ENCODE measurements at regions not wholly inside any gene's neighbourhood (a gene's known extent, or its start where the extent isn't known, plus 50 kb on each side); places are given as distances from the start of the nearest gene placed in this dataset.

- DNase-seq (ENCODE audit: low read depth), result no peak
Observed at GRCh38 chr12:25058012-25058411, 109.1 kb upstream of the BCAT1 start.

- no peak for DNase-seq (ENCODE audit: low read depth)
Observed at GRCh38 chr12:25056486-25057130, 107.7 kb upstream of the BCAT1 start.

- DNase-seq (ENCODE audit: low read depth), result no peak
Observed at GRCh38 chr12:25056011-25056410, 107.1 kb upstream of the BCAT1 start.

GRCh38 chr12:25054783-25055144 lies 105.9 kb upstream of the BCAT1 start:
- no peak for DNase-seq (ENCODE audit: low read depth)

- DNase-seq (ENCODE audit: low read depth), result no peak
Observed at GRCh38 chr12:25054076-25054782, 105.3 kb upstream of the BCAT1 start.

GRCh38 chr12:25052914-25053211 lies 104.0 kb upstream of the BCAT1 start:
- DNase-seq (ENCODE audit: low read depth), result no peak

GRCh38 chr12:25052196-25052913 lies 103.5 kb upstream of the BCAT1 start:
- DNase-seq (ENCODE audit: low read depth), result peak; percentile 59

GRCh38 chr12:25051656-25052195 lies 102.8 kb upstream of the BCAT1 start:
- DNase-seq (ENCODE audit: low read depth), result no peak

- DNase-seq (ENCODE audit: low read depth), result no peak
Observed at GRCh38 chr12:25051171-25051570, 102.3 kb upstream of the BCAT1 start.

- no peak for DNase-seq (ENCODE audit: low read depth)
Observed at GRCh38 chr12:25045869-25046268, 97.0 kb upstream of the BCAT1 start.

- DNase-seq (ENCODE audit: low read depth), result no peak
Observed at GRCh38 chr12:25041006-25041741, 92.3 kb upstream of the BCAT1 start.

GRCh38 chr12:25040593-25040992 lies 91.7 kb upstream of the BCAT1 start:
- DNase-seq (ENCODE audit: low read depth), result no peak

GRCh38 chr12:25034676-25035075 lies 85.8 kb upstream of the BCAT1 start:
- no peak for DNase-seq (ENCODE audit: low read depth)

- DNase-seq (ENCODE audit: low read depth), result no peak
Observed at GRCh38 chr12:25025951-25026490, 77.1 kb upstream of the BCAT1 start.

GRCh38 chr12:25025260-25025659 lies 76.4 kb upstream of the BCAT1 start:
- DNase-seq (ENCODE audit: low read depth), result no peak

- DNase-seq (ENCODE audit: low read depth), result no peak
Observed at GRCh38 chr12:25023808-25024207, 74.9 kb upstream of the BCAT1 start.

GRCh38 chr12:25020621-25021243 lies 71.8 kb upstream of the BCAT1 start:
- no peak for DNase-seq (ENCODE audit: low read depth)

GRCh38 chr12:25018146-25018545 lies 69.2 kb upstream of the BCAT1 start:
- DNase-seq (ENCODE audit: low read depth), result no peak

- DNase-seq (ENCODE audit: low read depth), result no peak
Observed at GRCh38 chr12:25017336-25017735, 68.4 kb upstream of the BCAT1 start.

- no peak for DNase-seq (ENCODE audit: low read depth)
Observed at GRCh38 chr12:25014961-25015360, 66.1 kb upstream of the BCAT1 start.

GRCh38 chr12:25013061-25013460 lies 64.2 kb upstream of the BCAT1 start:
- no peak for DNase-seq (ENCODE audit: low read depth)

Measured in CMK (cell line).